ENCODE measurements at regions not wholly inside any gene's neighbourhood (a gene's known extent, or its start where the extent isn't known, plus 50 kb on each side); places are given as distances from the start of the nearest gene placed in this dataset.

DNA sequence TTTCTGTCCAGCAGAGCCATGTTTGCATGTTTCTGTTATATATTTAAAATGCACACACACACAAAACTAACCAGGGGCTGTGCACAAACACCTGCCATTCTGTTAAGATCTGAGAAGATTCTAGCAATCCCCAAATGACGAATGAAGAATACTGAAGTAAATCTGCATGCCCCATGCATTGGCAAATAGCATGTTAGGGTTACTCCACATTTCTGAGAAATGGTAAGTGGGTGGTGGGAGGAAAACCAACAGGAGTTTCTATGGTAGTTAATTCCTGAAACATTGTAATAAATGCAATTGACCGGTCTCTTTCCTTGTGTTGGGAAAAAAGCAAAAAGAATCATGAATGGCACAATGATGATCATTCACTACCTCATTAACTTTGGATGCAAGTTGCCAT, 318.0 kb downstream of the BCAT1 start:
- Histone ChIP-seq H3K4me2 (ENCODE audit: low read length) (no peak overlapping the region), H3K4me3 (replicated peaks in 1 of 2; ENCODE audit: low read depth in 1 of 2, low read length in 2 of 2) (no peak overlapping the region), H3K9me3 (ENCODE audit: control insufficient read depth in 1 of 2, insufficient read depth in 1 of 2, low read depth in 1 of 2, low read length in 2 of 2) (peaks cover 3 to 21% of the 10 kb centered on the region in 2 experiments; a peak in 3 of 4 replicates), H3K9ac (ENCODE audit: low read length) (no peak overlapping the region), H3K27me3 (ENCODE audit: insufficient read depth, low read length) (no peaks in the 10 kb centered on the region), H4K20me1 (ENCODE audit: insufficient read depth) (no peaks in the 10 kb centered on the region), H3K36me3 (ENCODE audit: control insufficient read depth in 1 of 2, insufficient read depth in 2 of 2, low read length in 2 of 2) (no peaks in the 10 kb centered on the region), H3K79me2 (ENCODE audit: insufficient read depth, low read length) (no peaks in the 10 kb centered on the region), H3K27ac (ENCODE audit: low read depth, low read length) (no peak overlapping the region), H3K9me2 (ENCODE audit: insufficient read depth) (no peaks in the 10 kb centered on the region), H2AFZ (ENCODE audit: low read depth, low read length, poor library complexity, severe bottlenecking) (no peak overlapping the region), H3K4me1 (ENCODE audit: control insufficient read depth in 1 of 2, insufficient read depth in 2 of 2, low read length in 2 of 2) (no peaks in the 10 kb centered on the region)
- DNase-seq (ENCODE audit: low read depth, low spot score) (no peak), ATAC-seq (no peak)
- ChIA-PET POLR2A (no interaction called here), RAD21 (ENCODE audit: low non-redundant PET in 1 of 2, low total read pairs in 2 of 2, uncharacterized antibody in 2 of 2, unreplicated experiment in 2 of 2) (no interaction called here), CTCF (no interaction called here)
- no TSS peak for BruUV-seq (replicated peaks)
- TF ChIP-seq JUND (IDR thresholded peaks at IDR 0.05): no peak
- no peak for TF ChIP-seq POLR2AphosphoS5 (IDR thresholded peaks at IDR 0.05; ENCODE audit: low read depth, low read length)
- no peak for TF ChIP-seq SP1 (IDR thresholded peaks at IDR 0.05; ENCODE audit: low read depth)
- no peak for TF ChIP-seq ZFX (IDR thresholded peaks at IDR 0.05)
- no peak for TF ChIP-seq FOSL1 (IDR thresholded peaks at IDR 0.05; ENCODE audit: low read depth)
- TF ChIP-seq SIN3A (IDR thresholded peaks at IDR 0.05; ENCODE audit: low read depth): no peak
- no peak for TF ChIP-seq POLR2A (IDR thresholded peaks at IDR 0.05; ENCODE audit: borderline replicate concordance, extremely low read depth, insufficient read depth, insufficient read length)
- TF ChIP-seq RAD21 (IDR thresholded peaks at IDR 0.05; ENCODE audit: low read depth): no peak
- TF ChIP-seq, protein P1, sequence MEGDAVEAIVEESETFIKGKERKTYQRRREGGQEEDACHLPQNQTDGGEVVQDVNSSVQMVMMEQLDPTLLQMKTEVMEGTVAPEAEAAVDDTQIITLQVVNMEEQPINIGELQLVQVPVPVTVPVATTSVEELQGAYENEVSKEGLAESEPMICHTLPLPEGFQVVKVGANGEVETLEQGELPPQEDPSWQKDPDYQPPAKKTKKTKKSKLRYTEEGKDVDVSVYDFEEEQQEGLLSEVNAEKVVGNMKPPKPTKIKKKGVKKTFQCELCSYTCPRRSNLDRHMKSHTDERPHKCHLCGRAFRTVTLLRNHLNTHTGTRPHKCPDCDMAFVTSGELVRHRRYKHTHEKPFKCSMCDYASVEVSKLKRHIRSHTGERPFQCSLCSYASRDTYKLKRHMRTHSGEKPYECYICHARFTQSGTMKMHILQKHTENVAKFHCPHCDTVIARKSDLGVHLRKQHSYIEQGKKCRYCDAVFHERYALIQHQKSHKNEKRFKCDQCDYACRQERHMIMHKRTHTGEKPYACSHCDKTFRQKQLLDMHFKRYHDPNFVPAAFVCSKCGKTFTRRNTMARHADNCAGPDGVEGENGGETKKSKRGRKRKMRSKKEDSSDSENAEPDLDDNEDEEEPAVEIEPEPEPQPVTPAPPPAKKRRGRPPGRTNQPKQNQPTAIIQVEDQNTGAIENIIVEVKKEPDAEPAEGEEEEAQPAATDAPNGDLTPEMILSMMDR (IDR thresholded peaks at IDR 0.05 in 2 of 3, conservative IDR thresholded peaks at IDR 0.05 in 1 of 3; ENCODE audit: borderline replicate concordance in 1 of 3, insufficient read depth in 1 of 3, low read depth in 2 of 3, low read length in 2 of 3): no peak
- TF ChIP-seq, protein P2, sequence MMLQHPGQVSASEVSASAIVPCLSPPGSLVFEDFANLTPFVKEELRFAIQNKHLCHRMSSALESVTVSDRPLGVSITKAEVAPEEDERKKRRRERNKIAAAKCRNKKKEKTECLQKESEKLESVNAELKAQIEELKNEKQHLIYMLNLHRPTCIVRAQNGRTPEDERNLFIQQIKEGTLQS (IDR thresholded peaks at IDR 0.05): no peak
- TF ChIP-seq EZH2 (IDR thresholded peaks at IDR 0.05): no peak
- TF ChIP-seq, protein P3, sequence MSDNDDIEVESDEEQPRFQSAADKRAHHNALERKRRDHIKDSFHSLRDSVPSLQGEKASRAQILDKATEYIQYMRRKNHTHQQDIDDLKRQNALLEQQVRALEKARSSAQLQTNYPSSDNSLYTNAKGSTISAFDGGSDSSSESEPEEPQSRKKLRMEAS (IDR thresholded peaks at IDR 0.05): no peak
- TF ChIP-seq ZNF274 (IDR thresholded peaks at IDR 0.05; ENCODE audit: low read depth, low read length): no peak
- no peak for TF ChIP-seq SRF (IDR thresholded peaks at IDR 0.05; ENCODE audit: low read depth)
- TF ChIP-seq CEBPB (IDR thresholded peaks at IDR 0.05; ENCODE audit: low read depth): no peak
- intact Hi-C loops (cut with micrococcal nuclease): no loop called here

Measured in HCT116 (cell line).